Spleen (tissue), 7 donors: ENCODE measurements at regions not wholly inside any gene's neighbourhood (a gene's known extent, or its start where the extent isn't known, plus 50 kb on each side); places are given as distances from the start of the nearest gene placed in this dataset.

ENCODE experiments used
- CTCF ChIP-seq, 11 experiments: fragments of 200-600 bp in 7 of 11; fragments of 450-650 bp in 4 of 11; sonication (generic) in 4 of 11; IDR thresholded peaks in 8 of 11; conservative IDR thresholded peaks in 3 of 11; 1 replicate in 7 of 11; 2 replicates in 4 of 11; pipeline versions ENCODE4 v1.4.0 to v1.8.0; 2016 to 2021; ENCODE audit warnings: antibody characterized with exemption in 11 of 11, inconsistent platforms in 4 of 11, mild to moderate bottlenecking in 1 of 11
- POLR2A ChIP-seq, 3 donors: fragments of 450-650 bp; IDR thresholded peaks; one replicate each; pipeline ENCODE4 v1.5.1; 2017; ENCODE audit warnings: antibody characterized with exemption in 3 of 3, mild to moderate bottlenecking in 1 of 3
- POLR2AphosphoS5 ChIP-seq, 3 donors: sonication (generic); formaldehyde crosslinking; IDR thresholded peaks; one replicate each; pipeline ENCODE4 v1.5.1; 2017; ENCODE audit warnings: antibody characterized with exemption in 3 of 3
- donor health status: DM: no; HTN: no; CAD: no; lungs with moderate emphysema.
- donor health status: DM: no; HTN: no; CAD: no.
- donor health status: DM: no; HTN: no; CAD: no.

- TF ChIP-seq CTCF (IDR thresholded peaks at IDR 0.05 in 8 of 11, conservative IDR thresholded peaks at IDR 0.05 in 3 of 11) (no peak), POLR2AphosphoS5 (IDR thresholded peaks at IDR 0.05) (no peak), POLR2A (IDR thresholded peaks at IDR 0.05) (no peak)
Measured at GRCh38 chr5:3024126-3024525, 272.6 kb upstream of the IRX2 start.
